HG03175 (cell line): ENCODE measurements at regions not wholly inside any gene's neighbourhood (a gene's known extent, or its start where the extent isn't known, plus 50 kb on each side); places are given as distances from the start of the nearest gene placed in this dataset.

Source experiments
- ATAC-seq: cut with Tn5 transposase; IDR thresholded peaks from one replicate; pipeline ENCODE4 v1.9.1; 2021; ENCODE audit warnings: mild to moderate bottlenecking, moderate library complexity; ENCODE audit not compliant: unreplicated experiment

DNA sequence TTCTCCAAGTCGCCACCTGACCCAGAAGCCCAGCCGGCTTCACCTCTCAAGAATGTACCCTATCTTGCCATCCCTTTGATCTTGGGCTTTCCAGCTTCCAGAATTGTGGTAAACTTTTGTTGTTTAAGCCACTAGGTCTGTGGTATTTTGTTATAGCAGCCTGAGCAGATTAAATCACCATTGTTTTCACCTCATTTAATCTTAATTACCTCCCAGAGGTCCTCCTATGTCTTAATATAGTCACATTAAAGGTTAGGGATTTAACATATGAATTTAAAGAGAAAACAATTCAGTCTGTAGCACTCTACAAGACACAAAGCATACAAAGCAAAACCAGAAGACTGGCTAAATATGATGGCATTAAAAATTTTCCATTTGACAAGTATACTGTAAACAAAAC is 123.4 kb upstream of the CADM2 start:
- no peak for ATAC-seq

DNA sequence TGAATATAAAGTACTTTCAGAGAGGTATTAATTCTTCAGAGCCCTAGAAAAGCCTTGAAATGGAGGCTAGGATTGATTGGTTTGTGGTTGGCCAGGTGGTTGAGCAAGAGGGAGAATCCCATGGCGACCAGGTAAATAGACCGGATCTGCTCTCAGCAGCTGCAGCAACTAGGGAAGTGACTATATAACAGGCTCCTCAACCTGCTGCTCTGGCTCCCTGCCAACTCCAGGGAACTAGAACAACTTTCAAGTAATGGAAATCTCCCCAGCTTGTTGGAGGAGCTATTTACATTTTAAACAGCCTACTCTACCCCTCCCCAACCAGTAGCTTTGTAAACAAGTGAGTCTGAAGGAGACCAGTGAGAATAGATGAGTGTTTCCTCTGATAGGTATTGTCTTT is 121.8 kb upstream of the CADM2 start:
- ATAC-seq, result no peak

DNA sequence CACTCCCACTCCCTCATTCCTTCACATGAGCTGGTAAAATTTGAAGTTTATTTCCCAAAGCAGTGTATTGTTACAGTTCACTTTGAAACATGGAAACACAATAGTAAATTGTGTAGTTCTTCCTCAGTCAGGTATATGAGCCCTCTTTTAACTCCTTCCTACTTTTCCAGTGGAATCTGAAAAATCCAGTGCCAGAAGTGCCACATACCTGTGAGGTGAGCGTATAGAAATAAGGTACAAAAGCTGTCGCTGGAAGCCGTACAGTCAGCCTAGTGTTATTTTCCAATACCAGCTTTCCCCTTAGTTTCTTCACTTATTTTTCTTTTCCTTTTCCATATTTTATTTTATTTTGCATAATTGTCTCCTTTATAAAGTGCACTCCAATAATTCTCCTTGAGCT is 81.7 kb upstream of the CADM2 start:
- no peak for ATAC-seq

DNA sequence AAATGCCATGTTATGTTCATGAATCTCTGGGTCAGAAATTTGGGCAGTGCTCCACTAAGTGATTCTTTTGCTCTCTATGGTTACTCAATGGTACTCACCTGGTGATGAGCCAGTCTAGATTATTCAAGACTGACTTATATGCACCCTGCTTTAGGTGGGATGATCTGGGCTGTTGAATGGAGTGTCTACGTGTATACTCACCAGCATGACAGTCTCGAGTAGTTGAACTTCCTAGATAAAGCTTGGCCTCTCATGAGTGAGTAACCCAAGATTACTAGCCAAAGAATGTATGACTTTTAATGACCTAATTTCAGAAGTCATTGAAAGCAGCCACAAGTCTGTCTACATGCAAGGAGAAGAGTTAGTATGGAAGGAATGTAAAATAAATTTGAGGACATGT is 77.5 kb upstream of the CADM2 start:
- ATAC-seq, result no peak

DNA sequence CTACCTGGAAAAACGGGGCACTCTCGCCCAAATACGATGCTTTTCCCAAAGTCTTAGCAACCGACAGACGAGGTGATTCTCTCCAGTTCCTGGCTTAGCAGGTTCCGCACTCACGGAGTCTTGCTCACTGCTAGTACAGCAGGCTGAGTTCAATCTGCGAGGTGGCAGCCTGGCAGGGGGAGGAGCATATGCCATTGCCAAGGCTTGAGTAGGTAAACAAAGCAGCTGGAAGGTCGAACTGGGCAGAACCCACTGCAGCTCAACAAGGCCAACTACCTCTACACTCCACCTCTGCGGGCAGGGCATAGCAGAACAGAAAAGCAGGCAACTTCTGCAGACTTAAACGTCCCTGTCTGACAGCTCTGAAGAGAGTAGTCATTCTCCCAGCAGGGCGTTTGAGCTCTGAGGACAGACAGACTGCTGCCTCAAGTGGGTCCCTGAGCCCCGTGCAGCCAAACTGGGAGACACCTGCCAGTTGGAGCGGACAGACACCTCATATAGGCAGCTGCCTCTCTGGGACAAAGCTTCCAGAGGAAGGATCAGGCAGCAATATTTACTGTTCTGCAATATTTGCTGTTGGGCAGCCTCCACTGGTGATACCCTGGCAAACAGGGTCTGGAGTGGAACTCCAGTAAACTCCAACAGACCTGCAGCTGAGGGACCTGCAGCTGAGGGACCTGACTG is 73.4 kb upstream of the CADM2 start:
- no peak for ATAC-seq

DNA sequence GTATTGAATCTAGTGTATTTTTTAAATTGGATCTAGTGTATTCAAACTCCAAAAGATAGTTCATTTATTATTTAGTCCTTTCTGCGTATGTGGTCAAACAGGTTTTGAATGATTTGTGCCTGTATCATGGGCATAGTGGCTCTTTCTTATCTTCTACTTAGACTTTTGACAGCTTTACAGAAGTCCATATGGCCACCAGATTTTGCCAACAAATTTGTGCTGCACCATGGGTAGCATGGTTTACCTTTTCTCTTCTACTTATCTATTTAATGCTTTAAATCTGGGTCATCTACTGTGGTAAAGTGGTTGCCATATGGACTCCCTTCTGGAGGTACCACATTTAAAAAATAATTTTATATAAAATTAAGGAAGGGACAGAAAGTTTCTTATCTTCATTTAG is 66.9 kb upstream of the CADM2 start:
- ATAC-seq, result no peak

DNA sequence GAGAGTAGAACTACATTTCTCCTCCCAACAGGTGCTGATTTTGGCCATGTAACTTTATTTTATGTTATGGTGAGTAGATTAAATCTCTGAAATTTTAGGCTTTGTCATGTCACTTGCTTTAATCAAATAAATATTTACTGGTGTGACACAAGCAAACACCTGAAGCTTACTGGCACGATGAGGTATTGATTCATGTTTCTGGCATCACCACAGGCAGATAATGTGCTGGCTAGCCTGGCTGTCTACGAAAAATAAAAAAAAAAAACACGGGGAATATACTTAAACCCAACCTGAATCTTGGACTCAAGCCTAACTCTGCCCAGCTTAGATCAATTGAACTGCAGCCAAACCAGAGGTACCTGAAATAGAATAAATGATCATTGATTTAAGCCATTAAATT is 65.6 kb upstream of the CADM2 start:
- no peak for ATAC-seq

DNA sequence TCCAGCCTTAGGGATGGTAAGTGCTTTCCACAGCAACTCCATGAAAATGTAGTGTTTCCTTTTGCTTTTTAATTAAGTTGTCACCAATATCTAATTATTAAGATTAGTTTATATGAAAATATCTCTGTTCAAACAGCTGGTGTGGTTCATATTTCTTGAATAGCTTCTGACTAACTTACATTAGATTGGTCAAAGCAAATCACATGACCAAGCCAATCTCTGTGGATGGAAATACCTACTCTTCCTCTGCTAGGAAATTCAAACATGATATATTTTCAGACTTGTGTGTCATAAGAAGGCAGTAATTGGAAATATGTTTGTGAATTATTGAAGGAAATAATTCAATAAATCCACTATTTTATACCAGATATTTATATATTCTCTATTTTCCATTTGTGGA is 54.6 kb upstream of the CADM2 start:
- no peak for ATAC-seq

DNA sequence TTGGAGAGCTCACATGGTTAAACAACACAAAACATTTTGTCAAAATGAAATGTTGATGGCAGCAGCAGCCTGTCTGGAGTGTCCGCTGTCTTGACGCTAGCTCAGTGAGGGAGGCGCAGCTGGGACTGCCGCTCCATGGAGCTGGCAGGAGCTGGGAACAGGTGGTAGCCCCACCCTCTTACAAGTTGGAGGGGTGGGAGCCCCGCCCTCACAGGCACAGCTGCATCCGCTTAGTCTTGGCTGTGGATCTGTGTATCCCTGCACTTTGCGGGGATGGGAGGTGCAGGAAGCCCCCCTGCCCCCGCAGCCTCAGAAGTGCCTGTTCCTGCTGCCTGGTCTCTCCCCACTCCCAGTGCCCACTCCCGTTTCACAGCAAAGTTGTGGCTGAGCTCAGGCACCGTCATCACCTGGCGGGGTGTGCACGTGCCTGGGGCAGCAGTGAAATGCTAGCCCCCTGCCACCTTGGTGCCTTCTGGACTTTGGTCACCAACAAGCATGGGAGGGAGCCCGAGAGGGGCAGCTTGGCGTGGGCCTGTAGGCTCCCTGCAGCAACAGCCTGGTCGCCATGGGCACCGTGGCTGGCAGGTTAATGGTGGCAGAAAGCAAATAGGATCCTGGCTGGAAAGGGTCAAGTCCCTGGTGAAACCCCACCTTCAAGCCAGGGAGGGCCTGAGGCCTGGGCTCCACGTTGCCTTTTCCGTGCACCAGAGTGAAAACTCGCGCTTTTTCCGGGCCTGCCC is 53.8 kb upstream of the CADM2 start:
- ATAC-seq, result no peak

DNA sequence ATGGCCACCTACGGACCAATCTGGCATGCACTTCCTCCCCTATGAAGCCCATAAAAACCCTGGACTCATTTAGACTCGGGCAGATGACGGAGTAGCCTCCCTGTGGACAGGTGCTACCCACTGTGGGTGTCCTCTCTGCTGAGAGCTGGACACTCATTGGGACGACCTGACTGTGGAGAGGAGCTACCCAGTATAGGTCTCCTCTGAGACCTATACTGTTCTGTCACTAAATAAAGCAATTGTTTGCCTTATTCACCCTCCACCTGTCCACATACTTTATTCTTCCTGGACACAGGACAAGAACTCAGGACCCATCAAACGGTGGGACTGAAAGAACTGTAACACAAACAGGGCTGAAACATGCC is 53.3 kb upstream of the CADM2 start:
- ATAC-seq, result no peak

DNA sequence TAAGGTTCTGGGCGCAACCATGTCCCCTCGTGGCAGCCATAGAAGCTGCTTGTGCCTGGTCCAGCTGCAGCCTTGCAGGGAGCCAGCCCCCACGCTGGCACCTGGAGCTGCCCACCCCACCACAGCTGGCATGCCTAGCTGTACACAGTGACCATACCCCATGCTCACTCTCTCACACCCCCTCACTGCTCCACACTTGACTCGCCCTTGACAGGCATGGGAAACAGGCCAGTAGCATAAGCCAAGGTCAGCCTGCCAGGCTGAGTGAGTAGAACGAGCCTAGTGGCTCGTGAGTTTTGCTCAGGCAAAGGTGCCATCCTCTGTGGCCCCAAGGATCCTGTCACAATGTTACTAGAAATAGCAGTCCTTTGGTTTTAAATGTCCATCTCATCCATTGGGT is 52.7 kb upstream of the CADM2 start:
- no peak for ATAC-seq
